ENCODE measurements at regions not wholly inside any gene's neighbourhood (a gene's known extent, or its start where the extent isn't known, plus 50 kb on each side); places are given as distances from the start of the nearest gene placed in this dataset.
"Not testable (repeated sequence)": the region's sequence is repeated elsewhere in the genome, so short reads cannot be mapped to it uniquely, and the experiment has no call there.

GRCh38 chr2:129798301-129798581 is 181.2 kb upstream of the RAB6C start:
- no peak for DNase-seq

GRCh38 chr2:129798626-129799025 is 180.8 kb upstream of the RAB6C start:
- DNase-seq: no peak

GRCh38 chr2:129799036-129799958 is 180.2 kb upstream of the RAB6C start:
- no peak for DNase-seq

- no peak for DNase-seq
Observed at GRCh38 chr2:129800285-129800684, 179.2 kb upstream of the RAB6C start.

- no peak for DNase-seq
Observed at GRCh38 chr2:129800686-129801085, 178.8 kb upstream of the RAB6C start.

GRCh38 chr2:129801575-129801974 is 177.9 kb upstream of the RAB6C start:
- no peak for DNase-seq

- no peak for DNase-seq
Observed at GRCh38 chr2:129802290-129802689, 177.2 kb upstream of the RAB6C start.

- no peak for DNase-seq
Observed at GRCh38 chr2:129803032-129803431, 176.4 kb upstream of the RAB6C start.

- DNase-seq: no peak
Observed at GRCh38 chr2:129803871-129804270, 175.6 kb upstream of the RAB6C start.

GRCh38 chr2:129805899-129806298 is 173.6 kb upstream of the RAB6C start:
- DNase-seq: no peak

- DNase-seq: no peak
Observed at GRCh38 chr2:129806317-129806716, 173.1 kb upstream of the RAB6C start.

GRCh38 chr2:129806990-129807389 is 172.5 kb upstream of the RAB6C start:
- DNase-seq: no peak

- not testable (repeated sequence) for DNase-seq
Observed at GRCh38 chr2:129807642-129808338, 171.7 kb upstream of the RAB6C start.

- no peak for DNase-seq
Observed at GRCh38 chr2:129810521-129810920, 168.9 kb upstream of the RAB6C start.

GRCh38 chr2:129812071-129812470 is 167.4 kb upstream of the RAB6C start:
- no peak for DNase-seq

- no peak for DNase-seq
Observed at GRCh38 chr2:129812654-129813053, 166.8 kb upstream of the RAB6C start.

- no peak for DNase-seq
Observed at GRCh38 chr2:129813404-129813803, 166.1 kb upstream of the RAB6C start.

- no peak for DNase-seq
Observed at GRCh38 chr2:129816813-129817574, 162.5 kb upstream of the RAB6C start.

- no peak for DNase-seq
Observed at GRCh38 chr2:129819855-129820254, 159.6 kb upstream of the RAB6C start.

- DNase-seq: no peak
Observed at GRCh38 chr2:129820908-129821307, 158.6 kb upstream of the RAB6C start.

- DNase-seq: no peak
Observed at GRCh38 chr2:129821445-129821844, 158.0 kb upstream of the RAB6C start.

GRCh38 chr2:129823044-129823443 is 156.4 kb upstream of the RAB6C start:
- no peak for DNase-seq

- no peak for DNase-seq
Observed at GRCh38 chr2:129827311-129828090, 152.0 kb upstream of the RAB6C start.

Measured in DMS79 (cell line).